ENCODE measurements at regions not wholly inside any gene's neighbourhood (a gene's known extent, or its start where the extent isn't known, plus 50 kb on each side); places are given as distances from the start of the nearest gene placed in this dataset.
A peak's percentile ranks its signal among the peaks of the same experiment; 100 is the strongest.

DNA sequence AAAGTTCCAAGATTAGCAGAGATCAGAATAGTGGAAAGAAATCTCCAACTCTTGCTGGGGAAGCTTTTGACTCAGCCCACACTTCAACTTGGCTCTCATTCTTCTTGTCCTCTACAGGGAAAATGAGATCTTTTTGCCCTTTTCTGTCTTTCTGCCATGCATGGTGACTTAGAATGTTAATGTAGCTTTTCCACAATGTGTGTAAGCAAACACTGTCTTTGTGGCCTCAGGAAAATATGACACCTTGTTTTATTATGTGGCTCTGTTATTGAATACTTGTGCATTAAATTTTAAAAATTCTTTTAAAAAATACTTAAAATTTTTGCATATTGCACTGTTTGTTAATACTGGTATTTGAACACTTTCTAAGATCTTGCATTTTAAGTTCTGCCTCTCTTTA lies 65.4 kb upstream of the WDR75 start:
- intact Hi-C loops (cut with micrococcal nuclease; ENCODE audit: unreplicated experiment) (no loop called here), in situ Hi-C loops (cut with HindIII; ENCODE audit: low pct_unique_long_range_greater_than_20kb, low sequenced_read_pairs) (no loop called here)
- no peak for ATAC-seq
- CTCF ChIA-PET = no interaction called here
- Histone ChIP-seq H3K36me3 (ENCODE audit: control insufficient read depth, insufficient read depth, low read length) (no peaks in the 10 kb centered on the region), H3K27me3 (ENCODE audit: control insufficient read depth, insufficient read depth, low read length) (no peaks in the 10 kb centered on the region), H3K9me3 (ENCODE audit: control insufficient read depth, insufficient read depth, low read depth, low read length) (no peaks in the 10 kb centered on the region), H3K27ac (ENCODE audit: low read length) (peak overlapping the region; percentile 10; the same call in 1 of the 2 replicates), H3K4me3 (ENCODE audit: low read depth in 2 of 2, low read length in 2 of 2) (no peak overlapping the region), H3K4me1 (ENCODE audit: control insufficient read depth, insufficient read depth, low read length) (no peaks in the 10 kb centered on the region; the same call in 1 of the 2 replicates)
- no TSS peak for BruUV-seq (replicated peaks)
- TF ChIP-seq, protein P1, sequence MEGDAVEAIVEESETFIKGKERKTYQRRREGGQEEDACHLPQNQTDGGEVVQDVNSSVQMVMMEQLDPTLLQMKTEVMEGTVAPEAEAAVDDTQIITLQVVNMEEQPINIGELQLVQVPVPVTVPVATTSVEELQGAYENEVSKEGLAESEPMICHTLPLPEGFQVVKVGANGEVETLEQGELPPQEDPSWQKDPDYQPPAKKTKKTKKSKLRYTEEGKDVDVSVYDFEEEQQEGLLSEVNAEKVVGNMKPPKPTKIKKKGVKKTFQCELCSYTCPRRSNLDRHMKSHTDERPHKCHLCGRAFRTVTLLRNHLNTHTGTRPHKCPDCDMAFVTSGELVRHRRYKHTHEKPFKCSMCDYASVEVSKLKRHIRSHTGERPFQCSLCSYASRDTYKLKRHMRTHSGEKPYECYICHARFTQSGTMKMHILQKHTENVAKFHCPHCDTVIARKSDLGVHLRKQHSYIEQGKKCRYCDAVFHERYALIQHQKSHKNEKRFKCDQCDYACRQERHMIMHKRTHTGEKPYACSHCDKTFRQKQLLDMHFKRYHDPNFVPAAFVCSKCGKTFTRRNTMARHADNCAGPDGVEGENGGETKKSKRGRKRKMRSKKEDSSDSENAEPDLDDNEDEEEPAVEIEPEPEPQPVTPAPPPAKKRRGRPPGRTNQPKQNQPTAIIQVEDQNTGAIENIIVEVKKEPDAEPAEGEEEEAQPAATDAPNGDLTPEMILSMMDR (IDR thresholded peaks at IDR 0.05) = no peak
- TF ChIP-seq SIN3A (IDR thresholded peaks at IDR 0.05; ENCODE audit: borderline replicate concordance, insufficient read depth, low read depth, low read length) = no peak
- TF ChIP-seq POLR2AphosphoS5 (IDR thresholded peaks at IDR 0.05; ENCODE audit: low read depth, low read length) = no peak
- TF ChIP-seq TCF7L2 (IDR thresholded peaks at IDR 0.05; ENCODE audit: low read depth, low read length) = no peak
- TF ChIP-seq, protein P2, sequence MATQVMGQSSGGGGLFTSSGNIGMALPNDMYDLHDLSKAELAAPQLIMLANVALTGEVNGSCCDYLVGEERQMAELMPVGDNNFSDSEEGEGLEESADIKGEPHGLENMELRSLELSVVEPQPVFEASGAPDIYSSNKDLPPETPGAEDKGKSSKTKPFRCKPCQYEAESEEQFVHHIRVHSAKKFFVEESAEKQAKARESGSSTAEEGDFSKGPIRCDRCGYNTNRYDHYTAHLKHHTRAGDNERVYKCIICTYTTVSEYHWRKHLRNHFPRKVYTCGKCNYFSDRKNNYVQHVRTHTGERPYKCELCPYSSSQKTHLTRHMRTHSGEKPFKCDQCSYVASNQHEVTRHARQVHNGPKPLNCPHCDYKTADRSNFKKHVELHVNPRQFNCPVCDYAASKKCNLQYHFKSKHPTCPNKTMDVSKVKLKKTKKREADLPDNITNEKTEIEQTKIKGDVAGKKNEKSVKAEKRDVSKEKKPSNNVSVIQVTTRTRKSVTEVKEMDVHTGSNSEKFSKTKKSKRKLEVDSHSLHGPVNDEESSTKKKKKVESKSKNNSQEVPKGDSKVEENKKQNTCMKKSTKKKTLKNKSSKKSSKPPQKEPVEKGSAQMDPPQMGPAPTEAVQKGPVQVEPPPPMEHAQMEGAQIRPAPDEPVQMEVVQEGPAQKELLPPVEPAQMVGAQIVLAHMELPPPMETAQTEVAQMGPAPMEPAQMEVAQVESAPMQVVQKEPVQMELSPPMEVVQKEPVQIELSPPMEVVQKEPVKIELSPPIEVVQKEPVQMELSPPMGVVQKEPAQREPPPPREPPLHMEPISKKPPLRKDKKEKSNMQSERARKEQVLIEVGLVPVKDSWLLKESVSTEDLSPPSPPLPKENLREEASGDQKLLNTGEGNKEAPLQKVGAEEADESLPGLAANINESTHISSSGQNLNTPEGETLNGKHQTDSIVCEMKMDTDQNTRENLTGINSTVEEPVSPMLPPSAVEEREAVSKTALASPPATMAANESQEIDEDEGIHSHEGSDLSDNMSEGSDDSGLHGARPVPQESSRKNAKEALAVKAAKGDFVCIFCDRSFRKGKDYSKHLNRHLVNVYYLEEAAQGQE (IDR thresholded peaks at IDR 0.05; ENCODE audit: insufficient read depth in 1 of 2, low read depth in 2 of 2, low read length in 1 of 2) = no peak
- POLR2A ChIA-PET = no interaction called here
- DNase-seq (ENCODE audit: low read depth, low spot score) = no peak

DNA sequence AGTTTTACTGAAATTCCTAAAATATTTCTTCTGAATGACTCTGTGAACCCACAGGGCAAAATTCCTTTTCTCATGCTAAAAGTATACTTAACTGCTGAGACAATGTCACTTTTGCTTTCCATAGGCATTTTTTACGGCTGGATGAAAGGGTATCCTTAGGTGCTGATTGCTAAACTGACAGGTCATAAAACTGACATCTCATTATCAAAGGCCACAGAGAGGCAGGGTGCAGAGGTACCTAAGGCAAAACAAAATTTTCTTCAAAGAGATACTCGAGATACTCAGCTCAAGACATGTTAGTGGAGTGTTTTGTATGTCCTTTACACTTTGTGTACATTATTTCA lies 62.0 kb upstream of the WDR75 start:
- Histone ChIP-seq H3K9me3 (ENCODE audit: control insufficient read depth, insufficient read depth, low read depth, low read length) (no peaks in the 10 kb centered on the region), H3K27me3 (ENCODE audit: control insufficient read depth, insufficient read depth, low read length) (no peaks in the 10 kb centered on the region), H3K4me1 (ENCODE audit: control insufficient read depth, insufficient read depth, low read length) (no peaks in the 10 kb centered on the region; the same call in 1 of the 2 replicates), H3K36me3 (ENCODE audit: control insufficient read depth, insufficient read depth, low read length) (no peaks in the 10 kb centered on the region), H3K27ac (ENCODE audit: low read length) (peak overlapping the region; percentile 39), H3K4me3 (ENCODE audit: low read depth in 2 of 2, low read length in 2 of 2) (0 out of 4 replicates have a peak overlapping the region, but pooled peaks of 1 of the 2 experiments have one; percentile 7)
- CTCF ChIA-PET = no interaction called here
- TF ChIP-seq TCF7L2 (IDR thresholded peaks at IDR 0.05; ENCODE audit: low read depth, low read length) (peak; percentile 98), POLR2AphosphoS5 (IDR thresholded peaks at IDR 0.05; ENCODE audit: low read depth, low read length) (no peak)
- in situ Hi-C loops (cut with HindIII; ENCODE audit: low pct_unique_long_range_greater_than_20kb, low sequenced_read_pairs) (no loop called here), intact Hi-C loops (cut with micrococcal nuclease; ENCODE audit: unreplicated experiment) (no loop called here)
- ATAC-seq (peak; percentile 85), DNase-seq (ENCODE audit: low read depth, low spot score) (no peak)
- BruUV-seq (replicated peaks) = no TSS peak
- POLR2A ChIA-PET = no interaction called here

DNA sequence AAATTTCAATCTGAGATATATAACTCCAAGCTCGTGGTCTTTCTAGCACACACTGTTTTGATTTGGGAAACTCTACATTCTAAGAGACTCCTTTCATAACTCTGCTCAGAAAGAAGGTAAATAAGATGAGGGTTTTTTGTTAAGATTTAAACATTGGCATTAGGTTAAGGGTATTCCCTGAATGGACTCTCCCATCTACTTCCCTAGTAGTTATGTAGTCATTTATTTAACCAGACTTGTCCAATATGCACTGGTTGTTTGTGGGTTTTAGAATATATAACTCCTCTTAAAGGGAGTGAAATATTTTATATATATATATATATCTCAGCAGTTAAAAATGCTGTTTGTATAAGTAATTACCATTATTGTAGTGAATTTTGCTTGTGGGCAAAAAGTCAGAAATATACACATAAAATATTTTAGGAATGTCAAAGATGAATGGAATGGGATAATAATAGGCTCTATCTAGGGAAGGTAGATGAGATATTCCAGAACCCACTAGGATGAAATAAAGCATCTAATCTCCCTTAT lies 61.5 kb upstream of the WDR75 start:
- no peak for DNase-seq (ENCODE audit: low read depth, low spot score)
- intact Hi-C loops (cut with micrococcal nuclease; ENCODE audit: unreplicated experiment) = no loop called here
- POLR2A ChIA-PET = no interaction called here
- no peaks in the 10 kb centered on the region for H3K27me3 ChIP-seq (ENCODE audit: control insufficient read depth, insufficient read depth, low read length)
- CTCF ChIA-PET = no interaction called here
- in situ Hi-C loops (cut with HindIII; ENCODE audit: low pct_unique_long_range_greater_than_20kb, low sequenced_read_pairs) = no loop called here
- H3K9me3 ChIP-seq (ENCODE audit: control insufficient read depth, insufficient read depth, low read depth, low read length) = no peaks in the 10 kb centered on the region
- TF ChIP-seq SIN3A (IDR thresholded peaks at IDR 0.05; ENCODE audit: borderline replicate concordance, insufficient read depth, low read depth, low read length) = no peak
- TF ChIP-seq, protein P2 (IDR thresholded peaks at IDR 0.05; ENCODE audit: insufficient read depth in 1 of 2, low read depth in 2 of 2, low read length in 1 of 2) = no peak
- no peak for TF ChIP-seq POLR2AphosphoS5 (IDR thresholded peaks at IDR 0.05; ENCODE audit: low read depth, low read length)
- TF ChIP-seq, protein P1 (IDR thresholded peaks at IDR 0.05) = no peak
- no peak for TF ChIP-seq TCF7L2 (IDR thresholded peaks at IDR 0.05; ENCODE audit: low read depth, low read length)
- H3K4me1 ChIP-seq (ENCODE audit: control insufficient read depth, insufficient read depth, low read length) = no peaks in the 10 kb centered on the region; the same call in 1 of the 2 replicates
- H3K4me3 ChIP-seq (ENCODE audit: low read depth in 2 of 2, low read length in 2 of 2) = no peak overlapping the region
- H3K36me3 ChIP-seq (ENCODE audit: control insufficient read depth, insufficient read depth, low read length) = no peaks in the 10 kb centered on the region
- BruUV-seq (replicated peaks) = no TSS peak
- H3K27ac ChIP-seq (ENCODE audit: low read length) = peak overlapping the region; percentile 39
- peak; percentile 62 for ATAC-seq

Measured in Panc1 (cell line).